Endothelial cell (in vitro differentiated cells): ENCODE measurements at regions not wholly inside any gene's neighbourhood (a gene's known extent, or its start where the extent isn't known, plus 50 kb on each side); places are given as distances from the start of the nearest gene placed in this dataset.

ENCODE experiments used
- DNase-seq: peaks from one replicate; pipeline ENCODE4 v3.0.0; 2021; ENCODE audit warnings: low spot score
- H3K27ac Mint-ChIP-seq: one replicate; pipeline ENCODE4 v1.8.0; 2021; ENCODE audit warnings: mixed read lengths, inconsistent platforms; ENCODE audit not compliant: unreplicated experiment
- H3K27me3 Mint-ChIP-seq: one replicate; pipeline ENCODE4 v1.8.0; 2021; ENCODE audit warnings: mild to moderate bottlenecking, moderate library complexity, mixed read lengths, inconsistent platforms; ENCODE audit not compliant: unreplicated experiment
- H3K36me3 Mint-ChIP-seq: one replicate; pipeline ENCODE4 v1.8.0; 2021; ENCODE audit warnings: mild to moderate bottlenecking, low read depth, mixed read lengths, inconsistent platforms; ENCODE audit not compliant: unreplicated experiment
- H3K4me1 Mint-ChIP-seq: one replicate; pipeline ENCODE4 v1.8.0; 2021; ENCODE audit warnings: mild to moderate bottlenecking, mixed read lengths, inconsistent platforms; ENCODE audit not compliant: unreplicated experiment
- H3K4me3 Mint-ChIP-seq: one replicate; pipeline ENCODE4 v1.8.0; 2021; ENCODE audit warnings: mild to moderate bottlenecking, mixed read lengths, inconsistent platforms; ENCODE audit not compliant: unreplicated experiment
- H3K9me3 Mint-ChIP-seq: one replicate; pipeline ENCODE4 v1.8.0; 2021; ENCODE audit warnings: mixed read lengths, inconsistent platforms; ENCODE audit not compliant: unreplicated experiment
- TF ChIP-seq, protein P1 (sequence below): fragments of 200-600 bp; sonication (generic); IDR thresholded peaks from one replicate; pipeline ENCODE4 v1.5.0; 2021; ENCODE audit warnings: antibody characterized with exemption; ENCODE audit not compliant: unreplicated experiment

DNA sequence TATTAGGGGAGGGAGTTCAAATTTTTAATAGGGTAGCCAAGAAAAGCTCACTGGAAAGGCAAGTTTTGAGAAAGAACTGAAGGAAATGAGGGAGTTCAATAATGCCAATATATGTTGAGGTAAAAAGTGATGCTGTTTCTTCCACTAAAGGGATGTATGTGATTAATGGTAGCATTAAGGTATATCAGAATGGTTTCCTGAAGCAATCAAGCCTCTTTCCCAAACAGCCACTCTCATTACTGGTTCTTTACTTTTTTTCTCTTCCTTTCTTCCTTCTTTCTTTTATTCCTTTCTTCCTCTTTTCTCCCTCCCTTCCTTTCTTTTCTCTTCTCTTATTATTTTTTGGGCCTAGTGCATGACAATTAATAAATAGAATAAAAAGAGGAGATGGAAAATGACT lies 433.5 kb downstream of the SATB2 start:
- Mint-ChIP-seq H3K4me3 (no peak overlapping the region), H3K27me3 (peaks cover 2% of the 10 kb centered on the region), H3K36me3 (no peaks in the 10 kb centered on the region), H3K9me3 (no peaks in the 10 kb centered on the region), H3K27ac (no peak overlapping the region), H3K4me1 (no peaks in the 10 kb centered on the region)
- TF ChIP-seq, protein P1, sequence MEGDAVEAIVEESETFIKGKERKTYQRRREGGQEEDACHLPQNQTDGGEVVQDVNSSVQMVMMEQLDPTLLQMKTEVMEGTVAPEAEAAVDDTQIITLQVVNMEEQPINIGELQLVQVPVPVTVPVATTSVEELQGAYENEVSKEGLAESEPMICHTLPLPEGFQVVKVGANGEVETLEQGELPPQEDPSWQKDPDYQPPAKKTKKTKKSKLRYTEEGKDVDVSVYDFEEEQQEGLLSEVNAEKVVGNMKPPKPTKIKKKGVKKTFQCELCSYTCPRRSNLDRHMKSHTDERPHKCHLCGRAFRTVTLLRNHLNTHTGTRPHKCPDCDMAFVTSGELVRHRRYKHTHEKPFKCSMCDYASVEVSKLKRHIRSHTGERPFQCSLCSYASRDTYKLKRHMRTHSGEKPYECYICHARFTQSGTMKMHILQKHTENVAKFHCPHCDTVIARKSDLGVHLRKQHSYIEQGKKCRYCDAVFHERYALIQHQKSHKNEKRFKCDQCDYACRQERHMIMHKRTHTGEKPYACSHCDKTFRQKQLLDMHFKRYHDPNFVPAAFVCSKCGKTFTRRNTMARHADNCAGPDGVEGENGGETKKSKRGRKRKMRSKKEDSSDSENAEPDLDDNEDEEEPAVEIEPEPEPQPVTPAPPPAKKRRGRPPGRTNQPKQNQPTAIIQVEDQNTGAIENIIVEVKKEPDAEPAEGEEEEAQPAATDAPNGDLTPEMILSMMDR: no peak
- DNase-seq: no peak

DNA sequence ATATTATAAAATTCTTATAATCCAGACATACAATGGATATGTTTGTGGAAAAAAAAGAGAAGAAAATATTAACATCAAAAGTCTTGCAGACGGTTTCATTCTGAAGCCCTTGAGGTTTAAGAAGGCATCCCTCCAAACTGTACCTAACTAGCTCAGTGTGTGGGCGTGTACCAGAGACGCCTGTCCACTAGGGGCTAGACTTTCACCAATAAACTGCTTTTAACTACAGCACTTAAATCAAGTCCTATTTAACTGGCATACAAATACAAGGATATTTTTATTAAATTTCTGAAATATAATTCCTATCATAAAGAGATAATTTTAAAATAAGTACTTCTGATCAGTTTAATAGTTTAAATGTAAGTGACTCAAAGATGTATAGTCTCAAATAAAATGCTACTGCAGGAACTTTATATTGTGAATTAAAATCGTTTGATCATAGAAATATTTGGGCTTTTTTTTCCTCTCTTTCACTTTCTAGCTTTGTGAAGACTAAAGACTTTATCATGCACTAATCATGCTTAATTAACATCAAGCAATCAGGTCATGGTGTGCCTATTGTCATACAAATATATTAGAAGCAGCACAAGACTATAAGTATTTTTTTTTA lies 437.7 kb downstream of the SATB2 start:
- peak; percentile 26 for DNase-seq
- Mint-ChIP-seq H3K4me1 (no peaks in the 10 kb centered on the region), H3K9me3 (no peaks in the 10 kb centered on the region), H3K36me3 (no peaks in the 10 kb centered on the region), H3K27me3 (no peaks in the 10 kb centered on the region), H3K27ac (no peak overlapping the region), H3K4me3 (no peak overlapping the region)
- TF ChIP-seq, protein P1: peak; percentile 63

DNA sequence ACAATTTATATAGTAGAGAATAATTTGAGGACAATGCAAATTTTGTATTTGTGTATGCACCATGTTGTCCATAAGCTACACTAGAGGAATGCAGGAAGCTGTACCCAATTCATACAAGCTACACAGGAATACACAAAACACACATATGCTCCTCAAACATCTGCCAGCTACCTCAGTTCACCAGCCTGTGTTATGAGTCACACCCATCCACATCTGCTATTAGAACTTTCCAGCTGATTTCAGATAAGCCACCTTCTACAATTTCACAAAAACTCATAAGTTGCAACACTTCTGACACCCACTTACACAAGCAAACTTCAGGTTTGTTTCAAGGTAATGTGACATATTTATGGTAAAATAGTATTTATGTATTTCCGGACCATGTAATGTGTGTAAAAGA lies 438.9 kb downstream of the SATB2 start:
- Mint-ChIP-seq H3K36me3 (no peaks in the 10 kb centered on the region), H3K4me3 (no peak overlapping the region), H3K27me3 (no peaks in the 10 kb centered on the region), H3K4me1 (no peaks in the 10 kb centered on the region), H3K27ac (no peak overlapping the region), H3K9me3 (no peaks in the 10 kb centered on the region)
- TF ChIP-seq, protein P1: no peak
- no peak for DNase-seq

DNA sequence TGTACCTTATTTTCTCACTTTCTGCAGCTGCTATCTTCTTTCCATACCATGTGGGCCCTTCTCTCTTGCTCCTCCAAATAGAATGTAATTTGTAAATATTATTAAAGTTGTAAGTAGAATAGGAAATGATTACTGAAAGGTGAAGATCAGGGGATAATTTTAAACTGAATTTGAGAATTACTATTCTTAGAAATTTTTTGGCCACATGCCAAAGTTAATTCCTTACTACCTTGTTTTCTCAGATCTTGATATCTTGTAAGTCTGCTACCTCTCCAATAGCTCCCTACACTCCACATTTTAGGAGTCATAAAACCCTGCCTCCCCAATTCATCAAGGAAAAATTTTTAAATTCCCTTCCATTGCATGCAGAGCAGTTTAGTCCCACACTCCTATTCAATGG lies 442.7 kb downstream of the SATB2 start:
- TF ChIP-seq, protein P1: no peak
- H3K36me3 Mint-ChIP-seq: no peaks in the 10 kb centered on the region
- no peak overlapping the region for H3K27ac Mint-ChIP-seq
- no peaks in the 10 kb centered on the region for H3K9me3 Mint-ChIP-seq
- no peak for DNase-seq
- H3K4me3 Mint-ChIP-seq: no peak overlapping the region
- H3K4me1 Mint-ChIP-seq: no peaks in the 10 kb centered on the region
- no peaks in the 10 kb centered on the region for H3K27me3 Mint-ChIP-seq

DNA sequence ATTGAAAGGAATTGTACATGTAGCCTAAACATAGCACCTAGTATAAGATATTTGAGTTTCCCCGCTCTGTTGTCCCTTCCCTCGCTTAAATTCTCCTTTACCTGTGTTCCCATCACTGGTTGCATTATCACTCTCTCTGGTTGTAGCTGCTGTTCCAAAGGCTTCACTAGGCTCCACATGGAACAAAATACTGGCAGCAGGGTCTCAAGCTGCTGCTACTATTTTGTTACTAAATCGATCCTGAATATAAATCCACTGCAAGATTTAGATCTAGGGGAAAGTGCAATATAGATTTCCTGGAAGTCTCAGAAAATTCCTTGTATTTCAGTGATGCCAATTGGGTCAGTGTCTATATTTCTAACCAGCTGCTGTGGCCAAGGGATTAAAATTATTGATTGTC lies 443.5 kb downstream of the SATB2 start:
- TF ChIP-seq, protein P1: no peak
- no peak overlapping the region for H3K27ac Mint-ChIP-seq
- H3K27me3 Mint-ChIP-seq: no peaks in the 10 kb centered on the region
- no peaks in the 10 kb centered on the region for H3K9me3 Mint-ChIP-seq
- DNase-seq: no peak
- no peak overlapping the region for H3K4me3 Mint-ChIP-seq
- H3K4me1 Mint-ChIP-seq: no peaks in the 10 kb centered on the region
- no peaks in the 10 kb centered on the region for H3K36me3 Mint-ChIP-seq
